Kidney epithelial cell (primary cell): ENCODE measurements at regions not wholly inside any gene's neighbourhood (a gene's known extent, or its start where the extent isn't known, plus 50 kb on each side); places are given as distances from the start of the nearest gene placed in this dataset.

Experiments used
- DNase-seq: peaks from one replicate; pipeline ENCODE4 v3.0.0-alpha.2; 2010; ENCODE audit warnings: low read depth
- H3K27me3 ChIP-seq: 2 replicates; pipeline ENCODE4 v1.6.0; 2011; ENCODE audit warnings: low read length; ENCODE audit not compliant: control insufficient read depth, insufficient read depth
- H3K36me3 ChIP-seq: 2 replicates; pipeline ENCODE4 v1.5.1; 2011; ENCODE audit warnings: low read length; ENCODE audit not compliant: control insufficient read depth, insufficient read depth
- H3K4me3 ChIP-seq: 2 replicates; pipeline ENCODE4 v1.5.1; 2011; ENCODE audit warnings: low read depth, mild to moderate bottlenecking, control low read depth, low read length
- TF ChIP-seq, protein P1 (sequence below): IDR thresholded peaks from 2 replicates; pipeline ENCODE4 v1.5.1; 2011; ENCODE audit warnings: mild to moderate bottlenecking, moderate library complexity, low read length, control low read depth, inconsistent platforms; ENCODE audit not compliant: insufficient read depth, poor library complexity, severe bottlenecking

DNA sequence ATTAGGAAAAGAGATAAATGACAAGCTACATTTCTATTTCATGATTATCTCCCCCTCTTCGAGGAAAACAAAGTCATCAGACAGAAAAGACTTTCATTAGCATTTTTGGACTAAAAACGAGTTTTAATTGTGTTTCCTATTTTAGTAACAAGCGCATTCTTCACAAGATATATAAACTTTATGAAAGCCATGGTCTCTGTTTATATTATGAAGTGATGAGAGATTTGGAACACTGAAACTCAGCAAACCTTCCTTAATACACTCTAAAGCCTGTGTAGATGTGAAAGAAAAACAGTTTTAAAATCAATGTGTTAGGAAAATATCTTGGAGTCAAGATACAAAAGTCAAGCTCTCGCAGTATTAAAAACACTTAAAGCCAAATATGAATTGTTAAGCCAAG, 539.1 kb downstream of the LRFN5 start:
- H3K36me3 ChIP-seq, result no peaks in the 10 kb centered on the region
- no peak overlapping the region for H3K4me3 ChIP-seq
- no peak for DNase-seq
- TF ChIP-seq, protein P1, sequence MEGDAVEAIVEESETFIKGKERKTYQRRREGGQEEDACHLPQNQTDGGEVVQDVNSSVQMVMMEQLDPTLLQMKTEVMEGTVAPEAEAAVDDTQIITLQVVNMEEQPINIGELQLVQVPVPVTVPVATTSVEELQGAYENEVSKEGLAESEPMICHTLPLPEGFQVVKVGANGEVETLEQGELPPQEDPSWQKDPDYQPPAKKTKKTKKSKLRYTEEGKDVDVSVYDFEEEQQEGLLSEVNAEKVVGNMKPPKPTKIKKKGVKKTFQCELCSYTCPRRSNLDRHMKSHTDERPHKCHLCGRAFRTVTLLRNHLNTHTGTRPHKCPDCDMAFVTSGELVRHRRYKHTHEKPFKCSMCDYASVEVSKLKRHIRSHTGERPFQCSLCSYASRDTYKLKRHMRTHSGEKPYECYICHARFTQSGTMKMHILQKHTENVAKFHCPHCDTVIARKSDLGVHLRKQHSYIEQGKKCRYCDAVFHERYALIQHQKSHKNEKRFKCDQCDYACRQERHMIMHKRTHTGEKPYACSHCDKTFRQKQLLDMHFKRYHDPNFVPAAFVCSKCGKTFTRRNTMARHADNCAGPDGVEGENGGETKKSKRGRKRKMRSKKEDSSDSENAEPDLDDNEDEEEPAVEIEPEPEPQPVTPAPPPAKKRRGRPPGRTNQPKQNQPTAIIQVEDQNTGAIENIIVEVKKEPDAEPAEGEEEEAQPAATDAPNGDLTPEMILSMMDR, result no peak
- no peaks in the 10 kb centered on the region for H3K27me3 ChIP-seq

DNA sequence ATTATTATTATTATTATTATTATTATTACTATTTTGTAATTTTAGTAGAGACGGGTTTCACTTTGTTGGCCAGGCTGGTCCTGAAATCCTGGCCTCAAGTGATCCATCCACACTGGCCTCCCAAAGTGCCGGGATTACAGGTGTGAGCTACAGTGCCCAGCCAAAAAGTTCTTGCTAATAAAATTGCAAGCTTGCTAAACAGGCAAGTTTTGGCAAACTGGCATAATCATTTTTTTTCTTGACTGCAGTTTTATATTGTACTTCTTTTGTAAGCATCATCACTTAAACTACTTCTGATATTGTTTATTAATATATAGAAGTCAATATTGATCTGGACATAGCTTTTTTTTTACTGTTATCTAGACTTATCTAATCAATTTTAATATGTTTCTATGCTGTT, 536.4 kb downstream of the LRFN5 start:
- TF ChIP-seq, protein P1, result no peak
- no peak for DNase-seq
- Histone ChIP-seq H3K4me3 (no peak overlapping the region), H3K27me3 (no peaks in the 10 kb centered on the region), H3K36me3 (no peaks in the 10 kb centered on the region)

DNA sequence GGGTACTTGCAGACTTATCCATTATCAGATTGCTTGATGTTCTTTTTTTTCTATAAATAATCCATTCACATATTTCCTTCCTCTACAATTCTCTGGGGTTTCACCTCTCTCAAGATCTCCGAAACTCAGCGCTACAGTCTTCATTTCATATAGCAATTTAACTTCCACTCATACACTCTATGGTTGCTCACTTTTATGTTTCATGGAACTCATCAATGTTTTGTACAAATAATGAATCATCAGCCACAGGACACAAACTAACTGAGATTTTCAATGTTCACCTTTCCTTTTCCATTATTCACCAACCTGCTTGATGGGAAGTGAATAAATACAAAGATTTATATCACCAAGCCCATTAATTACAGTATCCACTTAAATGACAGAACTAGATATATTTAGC, 534.7 kb downstream of the LRFN5 start:
- H3K36me3 ChIP-seq, result no peaks in the 10 kb centered on the region
- DNase-seq, result no peak
- H3K27me3 ChIP-seq, result no peaks in the 10 kb centered on the region
- TF ChIP-seq, protein P1, result no peak
- H3K4me3 ChIP-seq, result no peak overlapping the region

DNA sequence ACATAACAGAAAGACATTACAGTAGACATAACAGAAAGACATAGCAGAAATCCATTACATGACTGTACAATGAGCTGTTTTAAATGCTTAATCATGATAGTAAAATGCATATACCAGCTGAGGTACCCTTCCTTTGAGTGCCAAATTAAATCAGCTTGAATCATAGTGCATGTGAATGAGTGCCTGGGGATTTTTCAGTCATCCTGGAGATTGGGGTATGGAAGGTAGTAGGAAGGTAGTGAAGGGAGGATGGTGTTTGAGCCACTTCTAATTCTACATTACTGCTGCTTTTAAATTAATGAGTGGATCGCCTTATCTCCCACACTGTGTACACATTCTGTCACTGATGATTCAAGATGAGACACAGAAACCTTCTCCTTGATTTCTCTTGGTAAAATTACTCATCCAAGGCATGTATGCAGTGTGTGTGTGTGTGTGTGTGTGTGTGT, 534.2 kb downstream of the LRFN5 start:
- H3K27me3 ChIP-seq, result no peaks in the 10 kb centered on the region
- peak; percentile 26 for DNase-seq
- TF ChIP-seq, protein P1, result no peak
- H3K36me3 ChIP-seq, result no peaks in the 10 kb centered on the region
- no peak overlapping the region for H3K4me3 ChIP-seq

DNA sequence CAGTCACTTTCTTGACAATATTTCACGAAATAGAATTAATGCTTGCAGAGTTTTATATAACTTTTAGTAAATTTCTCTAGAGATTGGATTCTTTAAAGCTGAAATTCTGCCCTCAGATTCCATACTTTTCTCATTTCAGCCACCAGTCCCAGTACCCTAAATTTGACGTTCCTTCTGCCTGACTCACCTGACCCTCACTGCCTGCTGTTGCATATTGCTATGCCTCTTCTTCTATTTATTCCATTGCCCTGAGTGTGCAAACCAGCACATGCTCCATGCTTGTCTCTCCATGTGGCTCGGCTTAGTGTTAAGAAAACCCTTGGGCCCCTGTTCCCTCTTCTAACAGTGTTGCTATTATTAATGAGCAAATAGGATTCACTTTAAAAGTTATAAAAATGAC, 533.3 kb downstream of the LRFN5 start:
- TF ChIP-seq, protein P1, result no peak
- DNase-seq, result no peak

DNA sequence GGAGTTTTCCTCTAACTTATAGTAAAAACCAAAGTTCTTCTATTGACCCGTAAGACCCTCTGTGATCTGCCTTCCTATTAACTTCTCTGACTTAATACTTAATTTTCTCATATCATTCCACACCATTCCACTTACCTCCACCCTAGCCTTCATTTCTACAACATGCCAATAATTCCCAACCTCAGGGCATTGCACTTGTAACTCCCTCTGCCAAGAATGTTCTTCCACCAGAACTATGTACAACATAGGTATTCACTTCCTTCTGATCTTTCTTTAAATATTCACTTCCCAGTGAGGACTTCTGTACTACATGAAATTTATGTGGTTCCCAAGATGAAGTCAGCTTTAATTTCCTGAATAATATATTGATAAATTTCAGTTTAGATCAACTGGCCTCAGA, 531.7 kb downstream of the LRFN5 start:
- TF ChIP-seq, protein P1, result no peak
- no peak for DNase-seq
- no peaks in the 10 kb centered on the region for H3K27me3 ChIP-seq
- H3K36me3 ChIP-seq, result no peaks in the 10 kb centered on the region
- H3K4me3 ChIP-seq, result no peak overlapping the region

More for the DNA sequence above, 533.3 kb downstream of the LRFN5 start:
- no peaks in the 10 kb centered on the region for H3K36me3 ChIP-seq
- no peaks in the 10 kb centered on the region for H3K27me3 ChIP-seq
- no peak overlapping the region for H3K4me3 ChIP-seq
